DND-41 (cell line): ENCODE measurements at regions not wholly inside any gene's neighbourhood (a gene's known extent, or its start where the extent isn't known, plus 50 kb on each side); places are given as distances from the start of the nearest gene placed in this dataset.

Experiments used
- ATAC-seq: fragments of 200-7000 bp; cut with Tn5 transposase; 3 replicates; pipeline ENCODE4 v1.9.1; 2021; ENCODE audit warnings: low read depth; ENCODE audit not compliant: insufficient read depth
- DNase-seq: peaks from one replicate; pipeline ENCODE4 v3.0.0-alpha.2; 2020
- H2AFZ ChIP-seq: 2 replicates; pipeline ENCODE4 v1.6.0; 2012; ENCODE audit warnings: low read depth, low read length
- H3K27ac ChIP-seq: 2 replicates; pipeline ENCODE4 v1.5.1; 2012; ENCODE audit warnings: low read length, inconsistent platforms
- H3K27me3 ChIP-seq: fragments of 200-600 bp; sonication (generic); 2 replicates; pipeline ENCODE4 v1.6.0; 2012; ENCODE audit warnings: low read length, mild to moderate bottlenecking, inconsistent platforms; ENCODE audit not compliant: insufficient read depth, poor library complexity
- H3K36me3 ChIP-seq: 2 replicates; pipeline ENCODE4 v1.5.1; 2012; ENCODE audit warnings: low read length, inconsistent platforms; ENCODE audit not compliant: insufficient read depth
- H3K4me1 ChIP-seq: 2 replicates; pipeline ENCODE4 v1.5.1; 2012; ENCODE audit warnings: mild to moderate bottlenecking, low read length; ENCODE audit not compliant: insufficient read depth
- H3K4me2 ChIP-seq: 2 replicates; pipeline ENCODE4 v1.6.0; 2012; ENCODE audit warnings: mild to moderate bottlenecking, moderate library complexity, low read length, inconsistent platforms; ENCODE audit not compliant: insufficient read depth
- H3K4me3 ChIP-seq, 2 experiments: fragments of 200-600 bp in 1 of 2; shearing (Covaris generic) in 1 of 2; 2 replicates each; pipeline ENCODE4 v1.5.1; 2012 to 2016; ENCODE audit warnings: inconsistent platforms in 2 of 2, low read length in 2 of 2, mild to moderate bottlenecking in 2 of 2, low read depth in 1 of 2, moderate library complexity in 1 of 2
- H3K79me2 ChIP-seq: 2 replicates; pipeline ENCODE4 v1.6.0; 2012; ENCODE audit warnings: low read length, inconsistent platforms; ENCODE audit not compliant: insufficient read depth
- H3K9ac ChIP-seq: 2 replicates; pipeline ENCODE4 v1.6.0; 2012; ENCODE audit warnings: low read depth, mild to moderate bottlenecking, inconsistent platforms, low read length, moderate library complexity
- H3K9me3 ChIP-seq: 2 replicates; pipeline ENCODE4 v1.5.1; 2012; ENCODE audit warnings: low read length, moderate library complexity, mild to moderate bottlenecking, inconsistent platforms; ENCODE audit not compliant: insufficient read depth, severe bottlenecking
- H4K20me1 ChIP-seq: 2 replicates; pipeline ENCODE4 v1.6.0; 2012; ENCODE audit warnings: low read length; ENCODE audit not compliant: insufficient read depth
- CTCF ChIP-seq: IDR thresholded peaks from 2 replicates; pipeline ENCODE4 v1.5.1; 2012; ENCODE audit warnings: borderline replicate concordance, low read length, moderate library complexity, mild to moderate bottlenecking; ENCODE audit not compliant: poor library complexity, severe bottlenecking; ENCODE audit errors: extremely low read depth
- EZH2 ChIP-seq: IDR thresholded peaks from 3 replicates; pipeline ENCODE4 v1.6.1; 2012; ENCODE audit warnings: borderline replicate concordance, low read depth, mild to moderate bottlenecking, moderate library complexity, low read length, inconsistent platforms; ENCODE audit not compliant: severe bottlenecking

- Histone ChIP-seq H3K27me3 (no peaks in the 10 kb centered on the region), H3K4me3 (no peak overlapping the region), H3K4me1 (no peaks in the 10 kb centered on the region), H3K79me2 (no peaks in the 10 kb centered on the region), H2AFZ (no peak overlapping the region), H3K36me3 (no peaks in the 10 kb centered on the region), H3K9me3 (no peaks in the 10 kb centered on the region), H3K27ac (no peak overlapping the region), H3K4me2 (no peak overlapping the region), H3K9ac (no peak overlapping the region), H4K20me1 (no peaks in the 10 kb centered on the region)
- TF ChIP-seq CTCF (no peak), EZH2 (no peak)
- DNase-seq (no peak), ATAC-seq (no peak)
Observed at GRCh38 chrX:124895947-124896346, 423.7 kb upstream of the TEX13C start.

GRCh38 chrX:124902953-124903352 is 416.7 kb upstream of the TEX13C start:
- no peaks in the 10 kb centered on the region for H3K27me3 ChIP-seq
- H3K9me3 ChIP-seq, result no peaks in the 10 kb centered on the region
- TF ChIP-seq EZH2 (no peak), CTCF (no peak)
- no peak overlapping the region for H3K9ac ChIP-seq
- no peak overlapping the region for H3K4me2 ChIP-seq
- no peak overlapping the region for H2AFZ ChIP-seq
- DNase-seq (no peak), ATAC-seq (no peak)
- H4K20me1 ChIP-seq, result no peaks in the 10 kb centered on the region
- H3K27ac ChIP-seq, result no peak overlapping the region
- no peaks in the 10 kb centered on the region for H3K79me2 ChIP-seq
- no peak overlapping the region for H3K4me3 ChIP-seq
- no peaks in the 10 kb centered on the region for H3K36me3 ChIP-seq
- H3K4me1 ChIP-seq, result no peaks in the 10 kb centered on the region

GRCh38 chrX:124910611-124911010 is 409.1 kb upstream of the TEX13C start:
- ATAC-seq, result no peak
- DNase-seq, result no peak
- TF ChIP-seq EZH2 (no peak), CTCF (no peak)
- no peaks in the 10 kb centered on the region for H3K27me3 ChIP-seq
- H3K9ac ChIP-seq, result no peak overlapping the region
- H3K79me2 ChIP-seq, result no peaks in the 10 kb centered on the region
- H2AFZ ChIP-seq, result no peak overlapping the region
- H3K36me3 ChIP-seq, result no peaks in the 10 kb centered on the region
- H3K4me1 ChIP-seq, result no peaks in the 10 kb centered on the region
- no peaks in the 10 kb centered on the region for H4K20me1 ChIP-seq
- H3K4me2 ChIP-seq, result no peak overlapping the region
- H3K4me3 ChIP-seq, result no peak overlapping the region
- no peak overlapping the region for H3K27ac ChIP-seq
- H3K9me3 ChIP-seq, result no peaks in the 10 kb centered on the region

- no peaks in the 10 kb centered on the region for H3K27me3 ChIP-seq
- no peak overlapping the region for H3K4me3 ChIP-seq
- no peak overlapping the region for H3K4me2 ChIP-seq
- no peak overlapping the region for H3K27ac ChIP-seq
- H2AFZ ChIP-seq, result no peak overlapping the region
- ATAC-seq (no peak), DNase-seq (no peak)
- TF ChIP-seq EZH2 (no peak), CTCF (no peak)
- H3K36me3 ChIP-seq, result no peaks in the 10 kb centered on the region
- H3K4me1 ChIP-seq, result no peaks in the 10 kb centered on the region
- H3K9ac ChIP-seq, result no peak overlapping the region
- H3K9me3 ChIP-seq, result no peaks in the 10 kb centered on the region
- no peaks in the 10 kb centered on the region for H4K20me1 ChIP-seq
- no peaks in the 10 kb centered on the region for H3K79me2 ChIP-seq
Observed at GRCh38 chrX:124917011-124917410, 402.7 kb upstream of the TEX13C start.
